CD14-positive monocyte (primary cell): ENCODE measurements at regions not wholly inside any gene's neighbourhood (a gene's known extent, or its start where the extent isn't known, plus 50 kb on each side); places are given as distances from the start of the nearest gene placed in this dataset.

Experiments
- DNase-seq, 3 donors: peaks; one replicate each; pipeline ENCODE4 v3.0.0-alpha.2; 2011 to 2022
- H2AFZ ChIP-seq: 2 replicates; pipeline ENCODE4 v1.6.0; 2012; ENCODE audit warnings: mild to moderate bottlenecking, low read depth, low read length, inconsistent platforms; ENCODE audit not compliant: insufficient read depth, poor library complexity, severe bottlenecking
- H3K27ac ChIP-seq, 2 donors: 1 replicate in 1 of 2; 2 replicates in 1 of 2; pipeline ENCODE4 v1.5.1; 2012 to 2013; ENCODE audit warnings: low read length in 2 of 2, control low read depth in 1 of 2, inconsistent platforms in 1 of 2, low read depth in 1 of 2, mild to moderate bottlenecking in 1 of 2
- H3K27me3 ChIP-seq, 2 donors: one replicate each; pipeline versions ENCODE4 v1.6.0 to v1.6.1; 2011 to 2013; ENCODE audit warnings: low read length in 2 of 2; ENCODE audit not compliant: control insufficient read depth in 2 of 2, insufficient read depth in 2 of 2
- H3K36me3 ChIP-seq, 2 donors: replicated peaks in 1 of 2; 1 replicate in 1 of 2; 2 replicates in 1 of 2; pipeline versions ENCODE4 v1.5.1 to v1.6.1; 2012 to 2013; ENCODE audit warnings: low read length in 2 of 2, control low read depth in 1 of 2, inconsistent platforms in 1 of 2, mild to moderate bottlenecking in 1 of 2; ENCODE audit not compliant: insufficient read depth in 2 of 2, control insufficient read depth in 1 of 2
- H3K4me1 ChIP-seq, 2 donors: 1 replicate in 1 of 2; 2 replicates in 1 of 2; pipeline versions ENCODE4 v1.5.1 to v1.6.1; 2012 to 2013; ENCODE audit warnings: low read length in 2 of 2, control low read depth in 1 of 2, inconsistent platforms in 1 of 2, mild to moderate bottlenecking in 1 of 2, moderate library complexity in 1 of 2; ENCODE audit not compliant: insufficient read depth in 2 of 2, control insufficient read depth in 1 of 2
- H3K4me2 ChIP-seq: replicated peaks from 2 replicates; pipeline ENCODE3; 2012; ENCODE audit warnings: low read length, moderate library complexity, mild to moderate bottlenecking; ENCODE audit not compliant: poor library complexity, severe bottlenecking; ENCODE audit errors: extremely low read depth
- H3K4me3 ChIP-seq, 3 experiments: fragments of 200-600 bp in 1 of 3; sonication (generic) in 1 of 3; replicated peaks in 1 of 3; 1 replicate in 2 of 3; 2 replicates in 1 of 3; pipeline ENCODE4 v1.5.1; 2011 to 2013; ENCODE audit warnings: low read length in 3 of 3, mild to moderate bottlenecking in 3 of 3, control low read depth in 2 of 3, low read depth in 2 of 3, inconsistent platforms in 1 of 3, moderate library complexity in 1 of 3
- H3K79me2 ChIP-seq: 2 replicates; pipeline ENCODE4 v1.6.0; 2012; ENCODE audit warnings: mild to moderate bottlenecking, control low read depth, inconsistent platforms, low read length, moderate library complexity; ENCODE audit not compliant: insufficient read depth
- H3K9ac ChIP-seq: 2 replicates; pipeline ENCODE4 v1.6.0; 2017; ENCODE audit warnings: low read length, mild to moderate bottlenecking; ENCODE audit not compliant: insufficient read depth, poor library complexity, severe bottlenecking
- H3K9me3 ChIP-seq, 2 donors: replicated peaks in 1 of 2; 1 replicate in 1 of 2; 2 replicates in 1 of 2; pipeline versions ENCODE4 v1.5.1 to v1.6.1; 2012 to 2013; ENCODE audit warnings: low read length in 2 of 2, control low read depth in 1 of 2; ENCODE audit not compliant: control insufficient read depth in 1 of 2, insufficient read depth in 1 of 2
- H4K20me1 ChIP-seq: 2 replicates; pipeline ENCODE4 v1.6.0; 2012; ENCODE audit warnings: mild to moderate bottlenecking, low read length, control low read depth, moderate library complexity; ENCODE audit not compliant: insufficient read depth
- H3K27ac Mint-ChIP-seq, 7 donors: one replicate each; pipeline ENCODE4 v1.8.0; 2020; ENCODE audit warnings: mild to moderate bottlenecking in 7 of 7, mixed read lengths in 7 of 7, moderate library complexity in 6 of 7, inconsistent platforms in 2 of 7
- H3K27me3 Mint-ChIP-seq, 3 donors: one replicate each; pipeline ENCODE4 v1.8.0; 2021 to 2022; ENCODE audit warnings: low read depth in 3 of 3, mild to moderate bottlenecking in 3 of 3, mixed read lengths in 3 of 3, moderate library complexity in 3 of 3, inconsistent platforms in 1 of 3
- H3K36me3 Mint-ChIP-seq, 2 donors: one replicate each; pipeline ENCODE4 v1.8.0; 2020; ENCODE audit warnings: mixed read lengths in 2 of 2, inconsistent platforms in 1 of 2, mild to moderate bottlenecking in 1 of 2
- H3K4me1 Mint-ChIP-seq: one replicate; pipeline ENCODE4 v1.8.0; 2020; ENCODE audit warnings: mild to moderate bottlenecking, mixed read lengths
- H3K4me3 Mint-ChIP-seq, 2 donors: one replicate each; pipeline ENCODE4 v1.8.0; 2020; ENCODE audit warnings: mild to moderate bottlenecking in 2 of 2, mixed read lengths in 2 of 2, moderate library complexity in 1 of 2
- H3K9me3 Mint-ChIP-seq, 7 donors: one replicate each; pipeline ENCODE4 v1.8.0; 2020 to 2022; ENCODE audit warnings: mixed read lengths in 7 of 7, mild to moderate bottlenecking in 6 of 7, moderate library complexity in 6 of 7, inconsistent platforms in 2 of 7
- CTCF ChIP-seq: fragments of 200-600 bp; IDR thresholded peaks from one replicate; pipeline ENCODE4 v1.8.0; 2022; ENCODE audit warnings: antibody characterized with exemption, mild to moderate bottlenecking
- WGBS: methylation state at CpG from one replicate; pipeline ENCODE4 v1.1.5; 2013; ENCODE audit warnings: missing lambda C conversion rate; ENCODE audit not compliant: insufficient coverage; 5-methylcytosine and 5-hydroxymethylcytosine counted together
- intact Hi-C, 2 donors: fragments of 100-400 bp; cut with micrococcal nuclease; formaldehyde crosslinking; loops; one replicate each; pipeline versions ENCODE4 v1.15.0 to v1.15.1; 2023

GRCh38 chr18:68220458-68220857 lies 494.4 kb downstream of the TMX3 start:
- DNase-seq, result no peak
- Histone ChIP-seq H3K36me3 (no peaks in the 10 kb centered on the region), H2AFZ (no peak overlapping the region), H3K79me2 (no peaks in the 10 kb centered on the region), H3K4me2 (no peak overlapping the region), H3K27me3 (no peaks in the 10 kb centered on the region), H3K9me3 (no peaks in the 10 kb centered on the region), H3K4me3 (no peak overlapping the region), H3K9ac (no peak overlapping the region), H3K27ac (no peak overlapping the region), H4K20me1 (no peaks in the 10 kb centered on the region), H3K4me1 (no peaks in the 10 kb centered on the region)
- no peak for TF ChIP-seq CTCF
- H3K27ac Mint-ChIP-seq, result no peak overlapping the region
- intact Hi-C loops, result no loop called here
- no peaks in the 10 kb centered on the region for H3K36me3 Mint-ChIP-seq
- H3K9me3 Mint-ChIP-seq, result peaks cover 0 to 9% (median 0%) of the 10 kb centered on the region in 7 donors
- H3K27me3 Mint-ChIP-seq, result peaks cover 0 to 2% (median 0%) of the 10 kb centered on the region in 3 donors
- WGBS, result 100% methylated on average over 1 of the region's 2 CpGs
- no peaks in the 10 kb centered on the region for H3K4me1 Mint-ChIP-seq
- no peak overlapping the region for H3K4me3 Mint-ChIP-seq

DNA sequence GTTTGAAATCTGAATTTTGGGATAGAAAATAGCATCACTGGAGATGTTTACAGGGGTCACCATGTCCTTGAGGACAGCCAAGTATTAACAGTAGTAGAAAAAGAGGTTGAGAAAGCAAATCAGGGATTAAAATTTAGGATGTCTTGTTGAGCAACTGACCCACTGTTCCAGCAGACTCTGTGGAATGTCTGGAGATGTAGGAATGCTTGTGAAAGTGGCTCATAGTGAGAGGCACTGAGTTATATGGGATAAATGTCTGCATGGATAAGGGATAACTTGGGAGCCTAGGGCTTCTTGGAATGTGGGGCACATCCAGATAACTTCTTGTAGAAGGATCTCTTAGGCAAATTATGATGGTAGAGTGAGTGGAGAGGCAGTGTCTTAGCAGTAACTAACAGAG lies 495.0 kb downstream of the TMX3 start:
- Histone ChIP-seq H3K27ac (no peak overlapping the region), H3K27me3 (no peaks in the 10 kb centered on the region), H3K4me2 (no peak overlapping the region), H2AFZ (no peak overlapping the region), H4K20me1 (no peaks in the 10 kb centered on the region), H3K9ac (no peak overlapping the region), H3K9me3 (no peaks in the 10 kb centered on the region), H3K79me2 (no peaks in the 10 kb centered on the region), H3K4me3 (no peak overlapping the region), H3K4me1 (no peaks in the 10 kb centered on the region), H3K36me3 (no peaks in the 10 kb centered on the region)
- Mint-ChIP-seq H3K27ac (no peak overlapping the region), H3K4me1 (no peaks in the 10 kb centered on the region), H3K27me3 (peaks cover 0 to 2% (median 0%) of the 10 kb centered on the region in 3 donors), H3K36me3 (no peaks in the 10 kb centered on the region), H3K9me3 (peaks cover 0 to 9% (median 0%) of the 10 kb centered on the region in 7 donors), H3K4me3 (no peak overlapping the region)
- no peak for TF ChIP-seq CTCF
- intact Hi-C loops, result no loop called here
- no peak for DNase-seq
